Prostate gland (tissue), 2 donors: ENCODE measurements at regions not wholly inside any gene's neighbourhood (a gene's known extent, or its start where the extent isn't known, plus 50 kb on each side); places are given as distances from the start of the nearest gene placed in this dataset.

Experiments used
- DNase-seq: peaks from one replicate; pipeline ENCODE4 v3.0.0-alpha.2; 2019; ENCODE audit warnings: low spot score
- H3K27ac ChIP-seq, 2 donors: fragments of 200-600 bp; sonication (generic); 2 replicates each; pipeline ENCODE4 v1.5.1; 2017 to 2019
- H3K27me3 ChIP-seq: fragments of 200-600 bp; sonication (generic); replicated peaks from 2 replicates; pipeline ENCODE4 v1.5.1; 2019; ENCODE audit not compliant: insufficient read depth
- H3K36me3 ChIP-seq, 2 donors: fragments of 200-600 bp; sonication (generic); 1 replicate in 1 of 2; 2 replicates in 1 of 2; pipeline versions ENCODE4 v1.5.1 to v1.8.1; 2017 to 2019
- H3K4me1 ChIP-seq: fragments of 200-600 bp; sonication (generic); replicated peaks from 2 replicates; pipeline ENCODE4 v1.5.1; 2019
- H3K4me3 ChIP-seq, 2 donors: fragments of 200-600 bp; sonication (generic); 2 replicates each; pipeline ENCODE4 v1.5.1; 2017 to 2019
- H3K9me3 ChIP-seq: fragments of 200-600 bp; sonication (generic); 2 replicates; pipeline ENCODE4 v1.5.1; 2017
- CTCF ChIP-seq, 4 experiments: fragments of 200-600 bp in 2 of 4; fragments of 450-650 bp in 2 of 4; sonication (generic) in 2 of 4; IDR thresholded peaks; 1 replicate in 3 of 4; 2 replicates in 1 of 4; pipeline ENCODE4 v1.5.1; 2016 to 2019; ENCODE audit warnings: antibody characterized with exemption in 4 of 4, mild to moderate bottlenecking in 2 of 4, moderate library complexity in 2 of 4
- POLR2A ChIP-seq: fragments of 450-650 bp; IDR thresholded peaks from one replicate; pipeline ENCODE4 v1.6.1; 2016; ENCODE audit warnings: antibody characterized with exemption, mild to moderate bottlenecking
- POLR2AphosphoS5 ChIP-seq: sonication (generic); formaldehyde crosslinking; IDR thresholded peaks from one replicate; pipeline ENCODE4 v1.6.1; 2017; ENCODE audit warnings: antibody characterized with exemption
- WGBS: methylation state at CpG from one replicate; pipeline ENCODE4 v1.1.5; 2018; 5-methylcytosine and 5-hydroxymethylcytosine counted together
- intact Hi-C: fragments of 100-400 bp; cut with DNase I; formaldehyde crosslinking; loops from one replicate; pipeline ENCODE4 v1.14.2; 2022

DNA sequence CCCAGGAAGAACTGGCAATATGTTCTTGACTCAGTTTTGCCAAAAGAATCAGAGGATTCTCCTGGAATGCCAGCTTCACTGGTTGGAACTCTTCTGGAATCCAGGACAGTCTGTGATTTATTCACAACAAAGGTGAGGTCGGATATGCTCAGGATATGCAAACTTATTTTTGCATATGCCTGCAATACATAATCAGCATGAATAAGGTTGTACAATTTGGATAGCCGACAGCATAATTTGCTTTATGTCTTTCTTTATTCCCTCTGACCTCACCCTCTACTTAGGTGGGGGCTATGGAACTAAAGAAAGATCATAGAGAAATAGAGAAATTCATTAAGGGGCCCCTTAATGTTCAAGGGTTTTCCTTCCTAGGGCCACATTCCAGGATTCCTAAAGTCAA lies 57.6 kb upstream of the AKR1E2 start:
- no peak overlapping the region for H3K4me3 ChIP-seq
- intact Hi-C loops = loop anchor here (5.0 to 10.0 kb wide), 3 partner anchors 106 to 1531 kb away; no protein-coding TSS in a partner anchor
- WGBS = 76% methylated on average over 2 of the region's 2 CpGs
- no peaks in the 10 kb centered on the region for H3K36me3 ChIP-seq
- no peak overlapping the region for H3K27ac ChIP-seq
- H3K9me3 ChIP-seq = no peaks in the 10 kb centered on the region
- H3K4me1 ChIP-seq = no peaks in the 10 kb centered on the region
- no peaks in the 10 kb centered on the region for H3K27me3 ChIP-seq
- TF ChIP-seq POLR2A (no peak), POLR2AphosphoS5 (no peak), CTCF (IDR thresholded peaks at IDR 0.05) (no peak)
- DNase-seq = no peak

GRCh38 chr10:4767033-4767814 lies 58.8 kb upstream of the AKR1E2 start:
- H3K27ac ChIP-seq = no peak overlapping the region
- H3K36me3 ChIP-seq = no peaks in the 10 kb centered on the region
- 46% methylated on average over 7 of the region's 7 CpGs for WGBS
- no peaks in the 10 kb centered on the region for H3K27me3 ChIP-seq
- no peaks in the 10 kb centered on the region for H3K9me3 ChIP-seq
- H3K4me3 ChIP-seq = no peak overlapping the region
- DNase-seq = peak; percentile 25
- intact Hi-C loops = loop anchor here (5.0 to 10.0 kb wide), 3 partner anchors 105 to 1530 kb away; no protein-coding TSS in a partner anchor
- TF ChIP-seq POLR2A = no peak
- peak; percentile 26 to 79 (median 74) for TF ChIP-seq CTCF (IDR thresholded peaks at IDR 0.05)
- peak; percentile 39 for TF ChIP-seq POLR2AphosphoS5
- H3K4me1 ChIP-seq = no peaks in the 10 kb centered on the region

- WGBS = 42% methylated on average over 3 of the region's 3 CpGs
- no peak for DNase-seq
- no peaks in the 10 kb centered on the region for H3K36me3 ChIP-seq
- no peak overlapping the region for H3K4me3 ChIP-seq
- no peak overlapping the region for H3K27ac ChIP-seq
- intact Hi-C loops = loop anchor here (5.0 to 10.0 kb wide), 3 partner anchors 104 to 1529 kb away; no protein-coding TSS in a partner anchor
- TF ChIP-seq POLR2AphosphoS5 (no peak), CTCF (IDR thresholded peaks at IDR 0.05) (no peak), POLR2A (no peak)
- no peaks in the 10 kb centered on the region for H3K9me3 ChIP-seq
- H3K4me1 ChIP-seq = no peaks in the 10 kb centered on the region
- no peaks in the 10 kb centered on the region for H3K27me3 ChIP-seq
Measured at GRCh38 chr10:4766454-4766853, 59.6 kb upstream of the AKR1E2 start.

DNA sequence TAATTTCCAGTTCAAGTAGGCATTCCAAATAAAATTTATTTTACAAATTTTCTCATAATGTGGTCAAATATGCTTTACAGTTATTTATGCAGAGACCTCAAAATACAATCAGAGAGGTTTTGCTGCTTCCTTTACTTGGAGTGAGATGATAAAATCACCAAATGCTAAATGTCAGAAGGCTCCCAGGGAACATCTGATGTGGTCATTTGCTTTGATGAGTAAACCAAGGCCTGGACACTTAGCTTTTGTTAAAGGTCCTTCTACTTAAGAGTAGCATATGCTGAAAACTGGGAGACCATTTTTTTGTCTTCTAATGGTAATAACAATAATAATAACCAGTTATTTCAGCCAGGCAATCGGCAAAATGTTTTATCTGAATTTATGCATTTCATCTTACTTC lies 60.6 kb upstream of the AKR1E2 start:
- WGBS = 96% methylated on average over 1 of the region's 1 CpG
- Histone ChIP-seq H3K36me3 (no peaks in the 10 kb centered on the region), H3K4me3 (no peak overlapping the region), H3K4me1 (no peaks in the 10 kb centered on the region), H3K27ac (no peak overlapping the region), H3K27me3 (no peaks in the 10 kb centered on the region), H3K9me3 (no peaks in the 10 kb centered on the region)
- DNase-seq = no peak
- intact Hi-C loops = loop anchor here (5.0 to 10.0 kb wide), 3 partner anchors 103 to 1528 kb away; no protein-coding TSS in a partner anchor
- TF ChIP-seq POLR2AphosphoS5 = no peak
- no peak for TF ChIP-seq POLR2A
- TF ChIP-seq CTCF (IDR thresholded peaks at IDR 0.05) = no peak

DNA sequence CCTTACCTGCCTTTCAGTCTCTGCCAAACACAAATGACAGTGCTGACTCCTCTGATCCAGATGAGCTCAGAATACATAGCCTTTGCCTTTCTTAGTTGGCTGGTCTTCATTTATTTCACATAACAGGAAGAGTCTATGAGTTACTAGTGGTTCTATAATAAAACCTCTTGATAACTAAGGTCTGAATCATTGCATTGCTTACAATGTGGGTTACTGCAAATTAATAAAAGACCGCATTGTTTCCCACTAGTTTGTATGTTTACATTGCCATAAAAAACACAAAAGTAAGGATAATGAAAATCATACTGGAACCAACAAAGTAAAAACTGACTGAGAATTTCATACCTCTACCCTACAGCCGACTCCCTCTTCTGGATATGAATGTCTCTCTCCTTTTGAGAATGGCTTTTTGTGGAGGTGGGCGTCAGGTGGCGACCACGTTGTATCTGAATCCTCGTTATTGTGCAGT lies 62.0 kb upstream of the AKR1E2 start:
- H3K27ac ChIP-seq = no peak overlapping the region
- WGBS = 40% methylated on average over 6 of the region's 6 CpGs
- intact Hi-C loops = loop anchor here (10.0 kb wide), 1 partner anchor 249 kb away; no protein-coding TSS in a partner anchor

More for the DNA sequence above, 62.0 kb upstream of the AKR1E2 start:
- Histone ChIP-seq H3K4me3 (no peak overlapping the region), H3K36me3 (no peaks in the 10 kb centered on the region), H3K4me1 (no peaks in the 10 kb centered on the region), H3K9me3 (no peaks in the 10 kb centered on the region), H3K27me3 (no peaks in the 10 kb centered on the region)
- no peak for DNase-seq
- TF ChIP-seq CTCF (IDR thresholded peaks at IDR 0.05) (no peak), POLR2A (no peak), POLR2AphosphoS5 (no peak)
